K562 (cell line): ENCODE measurements at regions not wholly inside any gene's neighbourhood (a gene's known extent, or its start where the extent isn't known, plus 50 kb on each side); places are given as distances from the start of the nearest gene placed in this dataset.

Experiments
- CTCF ChIP-seq, 3 experiments: IDR thresholded peaks in 2 of 3; conservative IDR thresholded peaks in 1 of 3; 2 replicates each; pipeline ENCODE4 v1.5.1; 2011 to 2012; ENCODE audit warnings: low read length in 3 of 3, mild to moderate bottlenecking in 3 of 3, control low read depth in 2 of 3, improper control_type of control experiment in 1 of 3, inconsistent platforms in 1 of 3, low read depth in 1 of 3, mixed read lengths in 1 of 3, moderate library complexity in 1 of 3; ENCODE audit not compliant: insufficient read depth in 2 of 3
- ELK3 ChIP-seq: fragments of 450-650 bp; formaldehyde crosslinking; IDR thresholded peaks from 2 replicates; pipeline ENCODE4 v1.4.0; 2020; ENCODE audit warnings: mild to moderate bottlenecking
- ESRRB ChIP-seq: fragments of 250-450 bp; sonication (Bioruptor Pico); IDR thresholded peaks from 2 replicates; pipeline ENCODE4 v1.5.0; 2020; ENCODE audit warnings: mild to moderate bottlenecking, moderate library complexity, borderline replicate concordance
- ETV6 ChIP-seq, 3 experiments: fragments of 150-350 bp in 1 of 3; sonication (generic) in 1 of 3; formaldehyde crosslinking in 1 of 3; IDR thresholded peaks; 2 replicates each; pipeline versions ENCODE4 v1.6.1 to v1.8.0; 2014 to 2022; ENCODE audit warnings: borderline replicate concordance in 2 of 3, low read depth in 2 of 3, antibody characterized with exemption in 1 of 3, low read length in 1 of 3, mild to moderate bottlenecking in 1 of 3, missing genetic modification reagents in 1 of 3
- HDAC6 ChIP-seq: IDR thresholded peaks from 2 replicates; pipeline ENCODE4 v1.6.1; 2012; ENCODE audit warnings: low read depth, mild to moderate bottlenecking, control low read depth, inconsistent platforms, low read length, moderate library complexity
- ID3 ChIP-seq, 2 experiments: fragments of 250-450 bp in 1 of 2; fragments of 450-650 bp in 1 of 2; sonication (Bioruptor Pico) in 1 of 2; IDR thresholded peaks; 2 replicates each; pipeline versions ENCODE4 v1.6.1 to v1.8.0; 2016 to 2021; ENCODE audit warnings: mild to moderate bottlenecking in 2 of 2, moderate library complexity in 2 of 2, missing compliant biosample characterization in 1 of 2, missing genetic modification characterization in 1 of 2
- ZNF184 ChIP-seq: sonication (generic); formaldehyde crosslinking; IDR thresholded peaks from 2 replicates; pipeline ENCODE4 v1.5.0; 2020; ENCODE audit warnings: missing genetic modification reagents

GRCh38 chrX:8052909-8053308 is 118.2 kb downstream of the VCX2 start (continued):
- TF ChIP-seq CTCF (IDR thresholded peaks at IDR 0.05 in 2 of 3, conservative IDR thresholded peaks at IDR 0.05 in 1 of 3; ENCODE audit: insufficient read depth in 2 of 3, low read depth in 1 of 3, low read length in 3 of 3) (no peak), ZNF184 (no peak), ID3 (CRISPR knock-in tag; IDR thresholded peaks at IDR 0.05) (no peak), ID3 (tag; IDR thresholded peaks at IDR 0.05) (no peak), HDAC6 (no peak), ETV6 (IDR thresholded peaks at IDR 0.05; ENCODE audit: borderline replicate concordance in 1 of 2, low read depth in 2 of 2, low read length in 1 of 2) (no peak), ETV6 (CRISPR knock-in tag; IDR thresholded peaks at IDR 0.05; ENCODE audit: borderline replicate concordance) (no peak), ESRRB (CRISPR knock-in tag) (no peak), ELK3 (no peak)
